Nephron progenitor cell (in vitro differentiated cells): ENCODE measurements at regions not wholly inside any gene's neighbourhood (a gene's known extent, or its start where the extent isn't known, plus 50 kb on each side); places are given as distances from the start of the nearest gene placed in this dataset.

Source experiments
- DNase-seq: peaks from one replicate; pipeline ENCODE4 v3.0.0; 2021
- H3K27ac Mint-ChIP-seq: 2 replicates; pipeline ENCODE4 v1.8.0; 2021; ENCODE audit warnings: mild to moderate bottlenecking, moderate library complexity, mixed read lengths
- H3K27me3 Mint-ChIP-seq: 2 replicates; pipeline ENCODE4 v1.8.0; 2021; ENCODE audit warnings: mild to moderate bottlenecking, low read depth, mixed read lengths; ENCODE audit not compliant: poor library complexity
- H3K36me3 Mint-ChIP-seq: 2 replicates; pipeline ENCODE4 v1.8.0; 2021; ENCODE audit warnings: low read depth, mixed read lengths
- H3K4me1 Mint-ChIP-seq: 2 replicates; pipeline ENCODE4 v1.8.0; 2021; ENCODE audit warnings: mixed read lengths
- H3K4me3 Mint-ChIP-seq: 2 replicates; pipeline ENCODE4 v1.8.0; 2021; ENCODE audit warnings: mild to moderate bottlenecking, moderate library complexity, mixed read lengths
- H3K9me3 Mint-ChIP-seq: 2 replicates; pipeline ENCODE4 v1.8.0; 2021; ENCODE audit warnings: mild to moderate bottlenecking, moderate library complexity, mixed read lengths
- CTCF ChIP-seq: fragments of 200-600 bp; sonication (generic); IDR thresholded peaks from 2 replicates; pipeline ENCODE4 v1.5.0; 2021; ENCODE audit warnings: antibody characterized with exemption

- no peak for DNase-seq
- H3K27me3 Mint-ChIP-seq = peaks cover 9% of the 10 kb centered on the region
- peaks cover 47% of the 10 kb centered on the region for H3K4me1 Mint-ChIP-seq
- H3K36me3 Mint-ChIP-seq = no peaks in the 10 kb centered on the region
- no peak for TF ChIP-seq CTCF
- H3K4me3 Mint-ChIP-seq = no peak overlapping the region
- peak overlapping the region; percentile 36 for H3K27ac Mint-ChIP-seq
- peaks cover 3% of the 10 kb centered on the region for H3K9me3 Mint-ChIP-seq
Measured at GRCh38 chr2:173625315-173625714, 270.6 kb downstream of the CDCA7 start.

GRCh38 chr2:173629076-173629475 is 274.4 kb downstream of the CDCA7 start:
- DNase-seq = no peak
- Mint-ChIP-seq H3K27me3 (peaks cover 5% of the 10 kb centered on the region), H3K36me3 (peaks cover 14% of the 10 kb centered on the region), H3K4me1 (peaks cover 56% of the 10 kb centered on the region), H3K27ac (no peak overlapping the region), H3K9me3 (peaks cover 18% of the 10 kb centered on the region), H3K4me3 (no peak overlapping the region)
- no peak for TF ChIP-seq CTCF

GRCh38 chr2:173630425-173631126 is 275.9 kb downstream of the CDCA7 start:
- Mint-ChIP-seq H3K4me1 (peaks cover 51% of the 10 kb centered on the region), H3K4me3 (peak overlapping the region; percentile 52), H3K27me3 (peaks cover 2% of the 10 kb centered on the region), H3K36me3 (peaks cover 23% of the 10 kb centered on the region), H3K27ac (peak overlapping the region; percentile 98), H3K9me3 (peaks cover 23% of the 10 kb centered on the region)
- DNase-seq = no peak
- TF ChIP-seq CTCF = no peak

- peak overlapping the region; percentile 52 for H3K4me3 Mint-ChIP-seq
- no peak for TF ChIP-seq CTCF
- H3K27ac Mint-ChIP-seq = peak overlapping the region; percentile 98
- peaks cover 23% of the 10 kb centered on the region for H3K36me3 Mint-ChIP-seq
- peak; percentile 44 for DNase-seq
- H3K27me3 Mint-ChIP-seq = peaks cover 2% of the 10 kb centered on the region
- H3K9me3 Mint-ChIP-seq = peaks cover 21% of the 10 kb centered on the region
- H3K4me1 Mint-ChIP-seq = peaks cover 46% of the 10 kb centered on the region
Measured at GRCh38 chr2:173631127-173631460, 276.4 kb downstream of the CDCA7 start.

GRCh38 chr2:173644146-173644545 is 289.5 kb downstream of the CDCA7 start:
- Mint-ChIP-seq H3K9me3 (peaks cover 4% of the 10 kb centered on the region), H3K27ac (no peak overlapping the region), H3K4me3 (no peak overlapping the region), H3K27me3 (peaks cover 12% of the 10 kb centered on the region), H3K36me3 (no peaks in the 10 kb centered on the region), H3K4me1 (peaks cover 10% of the 10 kb centered on the region)
- no peak for DNase-seq
- TF ChIP-seq CTCF = no peak

GRCh38 chr2:173647681-173648311 is 293.1 kb downstream of the CDCA7 start:
- H3K9me3 Mint-ChIP-seq = peaks cover 6% of the 10 kb centered on the region
- TF ChIP-seq CTCF = no peak
- H3K4me3 Mint-ChIP-seq = no peak overlapping the region
- H3K36me3 Mint-ChIP-seq = no peaks in the 10 kb centered on the region
- peaks cover 13% of the 10 kb centered on the region for H3K4me1 Mint-ChIP-seq
- no peak for DNase-seq
- no peak overlapping the region for H3K27ac Mint-ChIP-seq
- H3K27me3 Mint-ChIP-seq = peaks cover 15% of the 10 kb centered on the region
